ENCODE measurements at regions not wholly inside any gene's neighbourhood (a gene's known extent, or its start where the extent isn't known, plus 50 kb on each side); places are given as distances from the start of the nearest gene placed in this dataset.

GRCh38 chr20:59434960-59435359, 134.5 kb downstream of the EDN3 start:
- no peak for DNase-seq (ENCODE audit: low read depth)

- no peak for DNase-seq (ENCODE audit: low read depth)
Observed at GRCh38 chr20:59435518-59435917, 135.1 kb downstream of the EDN3 start.

GRCh38 chr20:59437601-59438031, 137.2 kb downstream of the EDN3 start:
- no peak for DNase-seq (ENCODE audit: low read depth)

- DNase-seq (ENCODE audit: low read depth): no peak
Observed at GRCh38 chr20:59438201-59438600, 137.8 kb downstream of the EDN3 start.

GRCh38 chr20:59439243-59439642, 138.8 kb downstream of the EDN3 start:
- no peak for DNase-seq (ENCODE audit: low read depth)

- DNase-seq (ENCODE audit: low read depth): no peak
Observed at GRCh38 chr20:59441306-59441705, 140.9 kb downstream of the EDN3 start.

- DNase-seq (ENCODE audit: low read depth): no peak
Observed at GRCh38 chr20:59441860-59442810, 141.7 kb downstream of the EDN3 start.

- DNase-seq (ENCODE audit: low read depth): no peak
Observed at GRCh38 chr20:59443550-59443949, 143.1 kb downstream of the EDN3 start.

- DNase-seq (ENCODE audit: low read depth): no peak
Observed at GRCh38 chr20:59446376-59446775, 146.0 kb downstream of the EDN3 start.

GRCh38 chr20:59448196-59448595, 147.8 kb downstream of the EDN3 start:
- no peak for DNase-seq (ENCODE audit: low read depth)

- no peak for DNase-seq (ENCODE audit: low read depth)
Observed at GRCh38 chr20:59448851-59449444, 148.5 kb downstream of the EDN3 start.

GRCh38 chr20:59451066-59451630, 150.7 kb downstream of the EDN3 start:
- no peak for DNase-seq (ENCODE audit: low read depth)

GRCh38 chr20:59451641-59452040, 151.2 kb downstream of the EDN3 start:
- DNase-seq (ENCODE audit: low read depth): no peak

GRCh38 chr20:59452856-59453255, 151.5 kb upstream of the PHACTR3 start:
- DNase-seq (ENCODE audit: low read depth): no peak

GRCh38 chr20:59453759-59454560, 150.4 kb upstream of the PHACTR3 start:
- DNase-seq (ENCODE audit: low read depth): no peak

GRCh38 chr20:59455402-59456341, 148.7 kb upstream of the PHACTR3 start:
- no peak for DNase-seq (ENCODE audit: low read depth)

GRCh38 chr20:59456342-59457279, 147.7 kb upstream of the PHACTR3 start:
- DNase-seq (ENCODE audit: low read depth): no peak

- DNase-seq (ENCODE audit: low read depth): no peak
Observed at GRCh38 chr20:59458645-59459044, 145.7 kb upstream of the PHACTR3 start.

- no peak for DNase-seq (ENCODE audit: low read depth)
Observed at GRCh38 chr20:59459586-59459985, 144.8 kb upstream of the PHACTR3 start.

GRCh38 chr20:59460352-59460751, 144.0 kb upstream of the PHACTR3 start:
- DNase-seq (ENCODE audit: low read depth): no peak

Data from activated T-cell treated with anti-CD3 and anti-CD28 coated beads for 1 hour (primary cell).